H9 (cell line): ENCODE measurements at regions not wholly inside any gene's neighbourhood (a gene's known extent, or its start where the extent isn't known, plus 50 kb on each side); places are given as distances from the start of the nearest gene placed in this dataset.

Experiments
- DNase-seq: peaks from one replicate; pipeline ENCODE4 v3.0.0-alpha.2; 2017
- H2AFZ ChIP-seq: one replicate; pipeline ENCODE4 v1.6.1; 2013; ENCODE audit warnings: mild to moderate bottlenecking, low read length, control low read depth, moderate library complexity
- H2AK5ac ChIP-seq: 2 replicates; pipeline ENCODE4 v1.6.1; 2013; ENCODE audit warnings: low read length, control low read depth, mixed read lengths; ENCODE audit not compliant: insufficient read length
- H2BK120ac ChIP-seq: one replicate; pipeline ENCODE4 v1.6.1; 2013; ENCODE audit warnings: low read depth, mild to moderate bottlenecking, low read length, control low read depth, inconsistent platforms; ENCODE audit not compliant: poor library complexity, severe bottlenecking
- H2BK12ac ChIP-seq: 2 replicates; pipeline ENCODE4 v1.6.1; 2013; ENCODE audit warnings: low read length, control low read depth, mixed read lengths, low read depth; ENCODE audit not compliant: insufficient read length
- H2BK15ac ChIP-seq: 2 replicates; pipeline ENCODE4 v1.6.1; 2013; ENCODE audit warnings: low read depth, low read length, control low read depth
- H2BK20ac ChIP-seq: one replicate; pipeline ENCODE4 v1.6.1; 2013; ENCODE audit warnings: low read depth, mild to moderate bottlenecking, low read length, control low read depth, inconsistent platforms; ENCODE audit not compliant: poor library complexity, severe bottlenecking
- H2BK5ac ChIP-seq: 2 replicates; pipeline ENCODE4 v1.6.1; 2013; ENCODE audit warnings: low read length, control low read depth, mixed read lengths; ENCODE audit not compliant: insufficient read length
- H3K14ac ChIP-seq: 2 replicates; pipeline ENCODE4 v1.6.1; 2013; ENCODE audit warnings: low read length, control low read depth; ENCODE audit not compliant: insufficient read depth
- H3K18ac ChIP-seq: 2 replicates; pipeline ENCODE4 v1.6.1; 2013; ENCODE audit warnings: low read depth, mild to moderate bottlenecking, mixed read lengths, low read length, control low read depth; ENCODE audit not compliant: insufficient read length
- H3K23ac ChIP-seq: 2 replicates; pipeline ENCODE4 v1.6.1; 2013; ENCODE audit warnings: low read length, control low read depth, mixed read lengths, low read depth; ENCODE audit not compliant: insufficient read length
- H3K23me2 ChIP-seq: 2 replicates; pipeline ENCODE4 v1.6.1; 2013; ENCODE audit warnings: low read depth, mild to moderate bottlenecking, mixed read lengths, low read length, control low read depth; ENCODE audit not compliant: insufficient read length, poor library complexity, severe bottlenecking
- H3K27ac ChIP-seq: 2 replicates; pipeline ENCODE4 v1.5.1; 2013; ENCODE audit warnings: low read length, control low read depth, mixed read lengths, low read depth; ENCODE audit not compliant: insufficient read length
- H3K27me3 ChIP-seq: 2 replicates; pipeline ENCODE4 v1.6.1; 2013; ENCODE audit warnings: low read length, control low read depth, inconsistent platforms; ENCODE audit not compliant: insufficient read depth
- H3K4ac ChIP-seq: 2 replicates; pipeline ENCODE4 v1.6.1; 2013; ENCODE audit warnings: low read depth, mild to moderate bottlenecking, control low read depth, inconsistent platforms, low read length, moderate library complexity
- H3K4me1 ChIP-seq: 2 replicates; pipeline ENCODE4 v1.6.1; 2013; ENCODE audit warnings: low read length, control low read depth, inconsistent platforms; ENCODE audit not compliant: insufficient read depth
- H3K4me2 ChIP-seq: 2 replicates; pipeline ENCODE4 v1.6.1; 2013; ENCODE audit warnings: low read length, control low read depth, mixed read lengths; ENCODE audit not compliant: insufficient read length, insufficient read depth
- H3K56ac ChIP-seq: 2 replicates; pipeline ENCODE4 v1.6.1; 2013; ENCODE audit warnings: low read depth, mild to moderate bottlenecking, mixed read lengths, low read length, control low read depth; ENCODE audit not compliant: insufficient read length
- H3K79me1 ChIP-seq: 2 replicates; pipeline ENCODE4 v1.6.1; 2013; ENCODE audit warnings: low read depth, mild to moderate bottlenecking, moderate library complexity, low read length, control low read depth, inconsistent platforms; ENCODE audit not compliant: insufficient read depth, poor library complexity, severe bottlenecking
- H3K79me2 ChIP-seq: 2 replicates; pipeline ENCODE4 v1.6.1; 2013; ENCODE audit warnings: low read length, control low read depth, inconsistent platforms; ENCODE audit not compliant: insufficient read depth
- H3K9ac ChIP-seq: 2 replicates; pipeline ENCODE4 v1.6.1; 2013; ENCODE audit warnings: low read length, control low read depth, mixed read lengths; ENCODE audit not compliant: insufficient read length; ENCODE audit errors: extremely low read depth
- H3K9me3 ChIP-seq: one replicate; pipeline ENCODE4 v1.6.1; 2013; ENCODE audit warnings: low read depth, low read length, inconsistent platforms; ENCODE audit not compliant: control insufficient read depth
- H3T11ph ChIP-seq: one replicate; pipeline ENCODE4 v1.6.1; 2013; ENCODE audit warnings: mild to moderate bottlenecking, low read length, control low read depth, inconsistent platforms
- H4K20me1 ChIP-seq: one replicate; pipeline ENCODE4 v1.6.1; 2013; ENCODE audit not compliant: control insufficient read depth, insufficient read length, insufficient read depth
- H4K5ac ChIP-seq: 2 replicates; pipeline ENCODE4 v1.6.1; 2013; ENCODE audit warnings: low read depth, mild to moderate bottlenecking, mixed read lengths, low read length, control low read depth; ENCODE audit not compliant: insufficient read length
- H4K8ac ChIP-seq: replicated peaks from 2 replicates; pipeline ENCODE4 v1.6.1; 2013; ENCODE audit warnings: low read length, control low read depth, mixed read lengths, low read depth; ENCODE audit not compliant: insufficient read length
- H4K91ac ChIP-seq: 2 replicates; pipeline ENCODE4 v1.6.1; 2013; ENCODE audit warnings: low read depth, mild to moderate bottlenecking, moderate library complexity, mixed read lengths, low read length, control low read depth; ENCODE audit not compliant: insufficient read length
- H3K27ac Mint-ChIP-seq, 3 experiments: 2 replicates in 2 of 3; 3 replicates in 1 of 3; pipeline ENCODE4 v1.8.0; 2020 to 2021; ENCODE audit warnings: mixed read lengths in 3 of 3, mild to moderate bottlenecking in 1 of 3, moderate library complexity in 1 of 3
- H3K27me3 Mint-ChIP-seq: 2 replicates; pipeline ENCODE4 v1.8.0; 2021; ENCODE audit warnings: low read depth, mild to moderate bottlenecking, moderate library complexity, mixed read lengths
- H3K36me3 Mint-ChIP-seq, 3 experiments: 2 replicates in 2 of 3; 3 replicates in 1 of 3; pipeline ENCODE4 v1.8.0; 2020 to 2021; ENCODE audit warnings: low read depth in 3 of 3, mixed read lengths in 3 of 3; ENCODE audit not compliant: insufficient read depth in 1 of 3
- H3K4me1 Mint-ChIP-seq, 2 experiments: 2 replicates each; pipeline ENCODE4 v1.8.0; 2020; ENCODE audit warnings: mixed read lengths in 2 of 2
- H3K4me3 Mint-ChIP-seq, 2 experiments: 2 replicates in 1 of 2; 3 replicates in 1 of 2; pipeline ENCODE4 v1.8.0; 2020 to 2021; ENCODE audit warnings: mild to moderate bottlenecking in 2 of 2, mixed read lengths in 2 of 2, moderate library complexity in 1 of 2
- H3K9me3 Mint-ChIP-seq, 2 experiments: 2 replicates in 1 of 2; 3 replicates in 1 of 2; pipeline ENCODE4 v1.8.0; 2020; ENCODE audit warnings: mild to moderate bottlenecking in 2 of 2, mixed read lengths in 2 of 2, moderate library complexity in 1 of 2
- CTCF ChIP-seq: fragments of 200-600 bp; sonication (generic); conservative IDR thresholded peaks from 3 replicates; pipeline ENCODE4 v1.8.0; 2021; ENCODE audit warnings: antibody characterized with exemption, mild to moderate bottlenecking

- H3K4me2 ChIP-seq: no peak overlapping the region
- TF ChIP-seq CTCF: no peak
- H2AK5ac ChIP-seq: no peak overlapping the region
- H3K9me3 Mint-ChIP-seq: peaks cover 6 to 7% of the 10 kb centered on the region in 2 experiments; a peak in 4 of 5 replicates
- no peak overlapping the region for H2BK15ac ChIP-seq
- H4K20me1 ChIP-seq: no peaks in the 10 kb centered on the region
- no peak overlapping the region for H3K23ac ChIP-seq
- H3K9me3 ChIP-seq: no peaks in the 10 kb centered on the region
- H3K79me2 ChIP-seq: no peaks in the 10 kb centered on the region
- no peaks in the 10 kb centered on the region for H3K4me1 ChIP-seq
- H3K14ac ChIP-seq: no peak overlapping the region
- H3K27ac ChIP-seq: no peak overlapping the region
- no peaks in the 10 kb centered on the region for H3K79me1 ChIP-seq
- no peak overlapping the region for H4K5ac ChIP-seq
- H3K36me3 Mint-ChIP-seq: peaks cover 0 to 5% (median 4%) of the 10 kb centered on the region in 3 experiments; a peak in 3 of 7 replicates
- no peak overlapping the region for H3T11ph ChIP-seq
- H3K4me1 Mint-ChIP-seq: peaks cover 5% of the 10 kb centered on the region in 2 experiments
- no peak overlapping the region for H2BK5ac ChIP-seq
- H3K27me3 Mint-ChIP-seq: no peaks in the 10 kb centered on the region
- H3K4me3 Mint-ChIP-seq: no peak overlapping the region
- H2BK120ac ChIP-seq: no peak overlapping the region
- H2BK20ac ChIP-seq: no peak overlapping the region
- no peaks in the 10 kb centered on the region for H3K23me2 ChIP-seq
- no peak overlapping the region for H3K27ac Mint-ChIP-seq
- H2AFZ ChIP-seq: no peak overlapping the region
- H3K9ac ChIP-seq: no peak overlapping the region
- H3K18ac ChIP-seq: no peak overlapping the region
- H3K27me3 ChIP-seq: no peaks in the 10 kb centered on the region
- no peak for DNase-seq
- H3K56ac ChIP-seq: no peak overlapping the region
- no peak overlapping the region for H3K4ac ChIP-seq
- no peak overlapping the region for H2BK12ac ChIP-seq
- no peak overlapping the region for H4K8ac ChIP-seq
- no peak overlapping the region for H4K91ac ChIP-seq
Measured at GRCh38 chr5:156271569-156271968, 55.4 kb upstream of the SGCD start.
